HEK293T (cell line): ENCODE measurements at regions not wholly inside any gene's neighbourhood (a gene's known extent, or its start where the extent isn't known, plus 50 kb on each side); places are given as distances from the start of the nearest gene placed in this dataset.

Experiments
- CTCF ChIA-PET: fragments of 350-600 bp; formaldehyde crosslinking; extraction: SDS; loops from one replicate; lab custom pipeline; 2021; ENCODE audit warnings: antibody characterized with exemption, inconsistent platforms; lab: Yijun Ruan, JAX
- POLR2A ChIA-PET: fragments of 350-600 bp; formaldehyde crosslinking; extraction: SDS; loops from one replicate; lab custom pipeline; 2020; ENCODE audit warnings: antibody characterized with exemption, inconsistent platforms; lab: Yijun Ruan, JAX
- DNase-seq: peaks from one replicate; pipeline ENCODE4 v3.0.0; 2012; ENCODE audit warnings: mixed read lengths; ENCODE audit errors: extremely low spot score
- ARNT ChIP-seq: fragments of 450-650 bp; IDR thresholded peaks from 2 replicates; pipeline ENCODE4 v1.6.1; 2017; ENCODE audit warnings: mild to moderate bottlenecking
- BHLHE40 ChIP-seq: fragments of 450-650 bp; IDR thresholded peaks from 2 replicates; pipeline ENCODE4 v1.6.1; 2016; ENCODE audit warnings: mild to moderate bottlenecking, moderate library complexity, borderline replicate concordance
- CTBP1 ChIP-seq: fragments of 450-650 bp; IDR thresholded peaks from 2 replicates; pipeline ENCODE4 v1.6.1; 2016; ENCODE audit warnings: borderline replicate concordance
- ELF4 ChIP-seq: fragments of 450-650 bp; IDR thresholded peaks from 2 replicates; pipeline ENCODE4 v1.6.1; 2017; ENCODE audit warnings: antibody characterized with exemption
- FOXA1 ChIP-seq: fragments of 450-650 bp; IDR thresholded peaks from 2 replicates; pipeline ENCODE4 v1.6.1; 2016; ENCODE audit warnings: mild to moderate bottlenecking
- FOXK2 ChIP-seq: fragments of 450-650 bp; IDR thresholded peaks from 2 replicates; pipeline ENCODE4 v1.6.1; 2016; ENCODE audit warnings: mild to moderate bottlenecking
- FOXM1 ChIP-seq: fragments of 450-650 bp; IDR thresholded peaks from 2 replicates; pipeline ENCODE4 v1.6.1; 2017; ENCODE audit warnings: mild to moderate bottlenecking, borderline replicate concordance
- HDGF ChIP-seq: fragments of 450-650 bp; IDR thresholded peaks from 2 replicates; pipeline ENCODE4 v1.6.1; 2017; ENCODE audit warnings: antibody characterized with exemption, borderline replicate concordance
- L3MBTL2 ChIP-seq: fragments of 450-650 bp; conservative IDR thresholded peaks from 2 replicates; pipeline ENCODE4 v1.6.1; 2016; ENCODE audit warnings: mild to moderate bottlenecking
- LEF1 ChIP-seq: fragments of 450-650 bp; IDR thresholded peaks from 2 replicates; pipeline ENCODE4 v1.6.1; 2017; ENCODE audit warnings: mild to moderate bottlenecking, borderline replicate concordance
- NFRKB ChIP-seq: fragments of 450-650 bp; IDR thresholded peaks from 2 replicates; pipeline ENCODE4 v1.6.1; 2016; ENCODE audit warnings: mild to moderate bottlenecking, moderate library complexity
- SP1 ChIP-seq: fragments of 450-650 bp; IDR thresholded peaks from 2 replicates; pipeline ENCODE4 v1.6.1; 2017
- SUZ12 ChIP-seq: fragments of 450-650 bp; IDR thresholded peaks from 2 replicates; pipeline ENCODE4 v1.6.1; 2016; ENCODE audit warnings: mild to moderate bottlenecking
- TARDBP ChIP-seq: fragments of 450-650 bp; IDR thresholded peaks from 2 replicates; pipeline ENCODE4 v1.6.1; 2016
- ZNF384 ChIP-seq: fragments of 450-650 bp; IDR thresholded peaks from 2 replicates; pipeline ENCODE4 v1.6.1; 2016
- TF ChIP-seq, protein P1 (sequence below): fragments of 450-650 bp; IDR thresholded peaks from 2 replicates; pipeline ENCODE4 v1.6.1; 2016

- TF ChIP-seq SUZ12 (no peak), FOXM1 (no peak), SP1 (no peak), ARNT (no peak), BHLHE40 (no peak), ELF4 (no peak), HDGF (no peak), NFRKB (no peak), FOXA1 (no peak), L3MBTL2 (no peak), FOXK2 (no peak), CTBP1 (no peak), TARDBP (no peak), ZNF384 (no peak), LEF1 (no peak)
- TF ChIP-seq, protein P1, sequence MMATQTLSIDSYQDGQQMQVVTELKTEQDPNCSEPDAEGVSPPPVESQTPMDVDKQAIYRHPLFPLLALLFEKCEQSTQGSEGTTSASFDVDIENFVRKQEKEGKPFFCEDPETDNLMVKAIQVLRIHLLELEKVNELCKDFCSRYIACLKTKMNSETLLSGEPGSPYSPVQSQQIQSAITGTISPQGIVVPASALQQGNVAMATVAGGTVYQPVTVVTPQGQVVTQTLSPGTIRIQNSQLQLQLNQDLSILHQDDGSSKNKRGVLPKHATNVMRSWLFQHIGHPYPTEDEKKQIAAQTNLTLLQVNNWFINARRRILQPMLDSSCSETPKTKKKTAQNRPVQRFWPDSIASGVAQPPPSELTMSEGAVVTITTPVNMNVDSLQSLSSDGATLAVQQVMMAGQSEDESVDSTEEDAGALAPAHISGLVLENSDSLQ: no peak
- no peak for DNase-seq
- CTCF ChIA-PET: no interaction called here
- POLR2A ChIA-PET: no interaction called here
Observed at GRCh38 chr15:88341653-88342052, 85.1 kb upstream of the NTRK3 start.

DNA sequence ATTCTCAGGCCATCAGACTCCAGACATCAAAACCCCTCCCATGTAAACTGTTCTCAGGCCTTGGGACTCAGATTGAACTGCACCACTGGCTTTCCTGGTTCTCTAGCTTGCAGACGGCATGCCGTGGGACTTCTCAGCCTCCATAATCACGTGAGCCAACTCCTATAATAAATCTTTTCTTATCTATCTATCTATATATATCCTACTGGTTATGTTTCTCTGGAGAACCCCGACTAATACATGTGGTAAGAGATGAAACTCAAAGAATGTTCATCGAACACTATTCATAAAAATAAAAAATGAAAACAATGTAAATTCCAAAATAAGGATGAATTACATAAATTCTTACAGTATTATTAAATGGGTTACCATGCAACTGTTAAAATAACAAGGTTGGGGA is 84.5 kb upstream of the NTRK3 start:
- TF ChIP-seq ARNT: no peak
- CTCF ChIA-PET: interaction anchor here (1.4 kb wide), 1 partner anchor 10 kb away, joined by 3 read pairs; no protein-coding TSS in a partner anchor
- POLR2A ChIA-PET: no interaction called here
- DNase-seq: no peak

DNA sequence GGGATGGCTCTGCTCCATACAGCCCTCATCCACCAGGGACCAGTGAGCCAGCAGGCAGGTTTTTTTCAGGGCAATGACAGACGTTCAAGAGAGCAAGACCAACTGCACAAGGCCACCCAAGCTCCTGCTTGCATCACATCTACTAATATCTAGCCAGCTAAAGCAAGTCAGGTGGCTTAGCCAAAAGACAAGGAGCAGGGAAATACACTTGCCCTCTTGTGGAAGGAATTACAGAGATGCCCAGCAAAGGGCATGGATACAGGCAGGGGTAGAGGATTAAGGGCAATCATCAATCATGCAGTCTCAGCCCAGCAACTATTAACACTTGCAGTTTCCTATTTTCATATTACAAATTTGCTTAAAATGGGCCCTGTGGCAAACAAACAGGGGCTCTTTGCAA is 81.5 kb upstream of the NTRK3 start:
- POLR2A ChIA-PET: no interaction called here
- CTCF ChIA-PET: no interaction called here
- no peak for DNase-seq
- TF ChIP-seq CTBP1 (no peak), SUZ12 (no peak), FOXM1 (no peak), FOXA1 (no peak), LEF1 (no peak), HDGF (no peak), FOXK2 (no peak), TARDBP (no peak), SP1 (no peak), ELF4 (no peak), NFRKB (no peak), ARNT (no peak), ZNF384 (no peak), BHLHE40 (no peak), L3MBTL2 (no peak)
- TF ChIP-seq, protein P1: no peak

GRCh38 chr15:88335074-88335473 is 78.5 kb upstream of the NTRK3 start:
- CTCF ChIA-PET: no interaction called here
- TF ChIP-seq FOXK2: no peak
- TF ChIP-seq L3MBTL2: no peak
- TF ChIP-seq, protein P1: no peak
- TF ChIP-seq HDGF: no peak

DNA sequence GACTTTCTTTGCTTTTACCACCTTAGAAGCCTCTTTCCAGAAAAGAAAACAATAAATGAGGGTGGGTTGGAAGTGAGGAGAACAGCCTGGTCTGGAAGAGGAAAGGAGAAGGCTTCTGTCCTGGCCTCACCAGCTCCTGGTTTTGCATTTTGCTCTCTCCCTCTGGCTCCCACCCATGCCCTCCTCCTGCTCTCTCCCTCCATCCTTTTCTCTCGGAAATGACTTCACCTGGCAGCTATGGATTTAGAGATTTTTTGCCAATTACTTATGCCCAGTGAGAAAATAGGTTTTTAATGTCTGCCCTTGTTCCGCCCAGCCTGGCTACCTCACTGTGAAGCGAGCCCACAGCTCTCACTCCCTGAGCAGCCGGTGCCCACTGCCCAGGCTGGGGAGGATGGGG is 77.9 kb upstream of the NTRK3 start:
- TF ChIP-seq BHLHE40 (no peak), SP1 (no peak), ZNF384 (no peak), NFRKB (no peak), TARDBP (no peak), FOXK2 (no peak), SUZ12 (no peak), FOXM1 (no peak), FOXA1 (no peak), ARNT (no peak), HDGF (no peak)
- TF ChIP-seq, protein P1: no peak
- ChIA-PET CTCF (interaction anchor here (0.5 kb wide), 1 partner anchor 1714 kb away, joined by 3 read pairs; no protein-coding TSS in a partner anchor), POLR2A (no interaction called here)
- DNase-seq: no peak

More at GRCh38 chr15:88335074-88335473, 78.5 kb upstream of the NTRK3 start:
- POLR2A ChIA-PET: no interaction called here
- DNase-seq: no peak

- POLR2A ChIA-PET: no interaction called here
- DNase-seq: peak; percentile 84
- CTCF ChIA-PET: interaction anchor here (0.7 to 1.5 kb wide), 4 partner anchors 9 to 1142 kb away, joined by 3 to 4 read pairs (median 3); no protein-coding TSS in a partner anchor
- TF ChIP-seq SP1: no peak
- TF ChIP-seq ZNF384: no peak
- no peak for TF ChIP-seq FOXA1
- no peak for TF ChIP-seq CTBP1
- no peak for TF ChIP-seq LEF1
Observed at GRCh38 chr15:88331291-88331690, 74.8 kb upstream of the NTRK3 start.
